22Rv1 (cell line): ENCODE measurements at regions not wholly inside any gene's neighbourhood (a gene's known extent, or its start where the extent isn't known, plus 50 kb on each side); places are given as distances from the start of the nearest gene placed in this dataset.

Experiments used
- H3K27ac ChIP-seq: fragments of 450-650 bp; 2 replicates; pipeline ENCODE4 v1.5.1; 2017
- CTCF ChIP-seq: fragments of 450-650 bp; IDR thresholded peaks from 2 replicates; pipeline ENCODE4 v1.5.1; 2017; ENCODE audit warnings: mild to moderate bottlenecking
- ZFX ChIP-seq: fragments of 450-650 bp; IDR thresholded peaks from 2 replicates; pipeline ENCODE4 v1.6.1; 2017; ENCODE audit warnings: antibody characterized with exemption, borderline replicate concordance

GRCh38 chr7:124432009-124432578 lies 333.5 kb downstream of the GPR37 start:
- TF ChIP-seq CTCF, result no peak
- TF ChIP-seq ZFX, result no peak
- H3K27ac ChIP-seq, result no peak overlapping the region

DNA sequence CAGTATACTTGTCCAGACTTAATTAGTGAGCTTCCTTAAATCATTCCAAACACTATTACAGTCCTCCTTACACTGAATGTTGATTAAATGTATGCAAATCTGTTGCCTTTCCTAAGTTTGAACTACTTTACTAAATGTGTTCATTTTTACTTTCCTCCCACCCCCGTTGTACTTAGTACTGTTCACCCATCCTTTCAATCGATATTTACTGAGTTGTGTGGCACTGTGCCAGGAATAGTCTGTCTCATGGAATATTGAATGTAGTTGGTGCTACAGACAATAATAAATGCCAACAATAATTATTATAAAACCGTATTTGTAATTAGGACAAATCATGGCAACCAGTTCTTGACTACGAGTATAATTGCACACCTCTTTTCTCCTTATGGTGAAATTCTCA lies 335.7 kb downstream of the GPR37 start:
- TF ChIP-seq ZFX (no peak), CTCF (no peak)
- H3K27ac ChIP-seq, result no peak overlapping the region

DNA sequence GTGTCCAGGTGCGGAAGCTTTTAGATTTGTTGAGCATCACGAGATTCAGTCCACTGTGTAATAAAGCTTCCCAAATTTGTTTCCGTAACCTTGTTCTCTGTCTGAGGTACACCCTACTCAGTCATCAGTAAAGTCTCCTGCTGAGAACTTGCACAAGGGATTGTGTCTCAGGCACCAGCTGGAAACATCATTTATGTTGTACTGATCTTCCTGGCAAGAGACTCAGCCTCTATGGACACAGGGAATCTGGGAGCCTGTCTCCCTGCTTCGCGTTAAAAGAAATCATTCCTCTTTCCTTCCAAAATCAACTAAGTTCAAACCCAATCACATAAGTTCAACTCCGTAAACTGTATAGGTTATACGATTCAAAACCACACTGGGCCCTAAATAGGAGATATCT lies 336.8 kb downstream of the GPR37 start:
- TF ChIP-seq ZFX (no peak), CTCF (no peak)
- H3K27ac ChIP-seq, result no peak overlapping the region

DNA sequence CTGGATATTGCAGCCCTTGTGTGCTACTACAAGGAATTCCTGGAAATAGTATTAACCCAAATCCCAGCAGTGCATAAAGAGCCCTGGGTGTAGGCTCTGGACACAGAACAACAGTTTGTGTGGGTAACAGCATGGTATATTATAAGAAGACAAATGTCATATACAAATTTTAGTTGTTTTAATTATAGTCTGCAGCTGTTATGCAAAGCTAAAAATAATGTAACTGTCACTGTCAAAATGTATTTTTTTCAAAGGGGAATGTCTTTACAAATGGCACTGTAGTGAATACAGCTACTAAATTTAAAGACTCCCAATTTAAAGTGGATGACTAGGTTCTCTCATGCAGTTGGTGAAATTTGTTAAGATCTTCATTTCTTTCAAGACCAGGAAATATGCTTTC lies 339.0 kb downstream of the GPR37 start:
- TF ChIP-seq ZFX, result no peak
- no peak for TF ChIP-seq CTCF
- no peak overlapping the region for H3K27ac ChIP-seq

- TF ChIP-seq CTCF (no peak), ZFX (no peak)
- H3K27ac ChIP-seq, result no peak overlapping the region
Measured at GRCh38 chr7:124423863-124424262, 341.7 kb downstream of the GPR37 start.

DNA sequence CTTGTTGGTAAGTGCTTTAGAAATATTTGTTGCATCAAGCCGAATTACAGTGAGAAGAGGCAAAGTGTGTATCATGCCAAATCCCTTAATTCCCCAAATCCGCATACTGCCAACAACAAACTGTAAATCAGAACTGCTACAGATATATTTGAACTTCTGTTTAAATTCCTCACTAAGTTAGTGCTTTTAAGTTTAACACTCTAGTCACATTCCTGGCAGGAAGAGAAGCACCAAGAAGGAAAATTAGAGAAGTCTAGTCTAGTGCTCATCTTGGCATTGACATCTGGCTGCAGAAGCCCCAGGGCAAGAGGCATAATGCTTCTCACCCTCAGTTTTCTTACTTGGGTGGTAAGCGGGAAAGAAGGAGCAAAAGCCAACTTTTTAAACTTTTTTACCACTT lies 343.5 kb downstream of the GPR37 start:
- no peak overlapping the region for H3K27ac ChIP-seq
- TF ChIP-seq ZFX (no peak), CTCF (no peak)

GRCh38 chr7:124420367-124420766 lies 345.2 kb downstream of the GPR37 start:
- TF ChIP-seq CTCF (no peak), ZFX (no peak)
- H3K27ac ChIP-seq, result no peak overlapping the region
